Neural progenitor cell (in vitro differentiated cells): ENCODE measurements at regions not wholly inside any gene's neighbourhood (a gene's known extent, or its start where the extent isn't known, plus 50 kb on each side); places are given as distances from the start of the nearest gene placed in this dataset.

Experiments
- DNase-seq: peaks from one replicate; pipeline ENCODE4 v3.0.0-alpha.2; 2016; ENCODE audit warnings: low spot score
- H2AFZ ChIP-seq: fragments of 200-600 bp; sonication (generic); replicated peaks from 2 replicates; pipeline ENCODE4 v1.6.1; 2016; ENCODE audit warnings: antibody characterized with exemption
- H3F3A ChIP-seq: fragments of 200-600 bp; sonication (generic); 2 replicates; pipeline ENCODE4 v1.6.1; 2016; ENCODE audit warnings: antibody characterized with exemption, low read depth
- H3K27ac ChIP-seq: fragments of 200-600 bp; sonication (generic); 2 replicates; pipeline ENCODE4 v1.5.1; 2016; ENCODE audit warnings: mild to moderate bottlenecking
- H3K27me3 ChIP-seq: fragments of 200-600 bp; sonication (generic); 2 replicates; pipeline ENCODE4 v1.6.1; 2016; ENCODE audit warnings: mild to moderate bottlenecking, moderate library complexity
- H3K36me3 ChIP-seq: fragments of 200-600 bp; sonication (generic); 2 replicates; pipeline ENCODE4 v1.5.1; 2016
- H3K4me1 ChIP-seq: fragments of 200-600 bp; sonication (generic); 2 replicates; pipeline ENCODE4 v1.6.1; 2016; ENCODE audit warnings: mixed run types
- H3K4me2 ChIP-seq: fragments of 200-600 bp; sonication (generic); 2 replicates; pipeline ENCODE4 v1.6.1; 2016
- H3K4me3 ChIP-seq: fragments of 200-600 bp; sonication (generic); 2 replicates; pipeline ENCODE4 v1.5.1; 2016
- H3K79me2 ChIP-seq: fragments of 200-600 bp; sonication (generic); 2 replicates; pipeline ENCODE4 v1.6.1; 2016; ENCODE audit warnings: low read depth
- H3K9ac ChIP-seq: fragments of 200-600 bp; sonication (generic); 2 replicates; pipeline ENCODE4 v1.6.1; 2016
- H3K9me3 ChIP-seq: fragments of 200-600 bp; sonication (generic); 2 replicates; pipeline ENCODE4 v1.5.1; 2016; ENCODE audit warnings: low read depth
- H4K20me1 ChIP-seq: fragments of 200-600 bp; sonication (generic); 2 replicates; pipeline ENCODE4 v1.6.1; 2016; ENCODE audit warnings: low read depth
- H3K27ac Mint-ChIP-seq: 3 replicates; pipeline ENCODE4 v1.8.0; 2021; ENCODE audit warnings: mixed read lengths
- H3K27me3 Mint-ChIP-seq: 2 replicates; pipeline ENCODE4 v1.8.0; 2022; ENCODE audit warnings: low read depth, mild to moderate bottlenecking, inconsistent platforms, moderate library complexity, mixed read lengths; ENCODE audit not compliant: insufficient read depth
- H3K36me3 Mint-ChIP-seq: 3 replicates; pipeline ENCODE4 v1.8.0; 2021; ENCODE audit warnings: mixed read lengths
- H3K4me1 Mint-ChIP-seq: 3 replicates; pipeline ENCODE4 v1.8.0; 2021; ENCODE audit warnings: mixed read lengths
- H3K4me3 Mint-ChIP-seq: 3 replicates; pipeline ENCODE4 v1.8.0; 2021; ENCODE audit warnings: mild to moderate bottlenecking, moderate library complexity, mixed read lengths
- H3K9me3 Mint-ChIP-seq: 3 replicates; pipeline ENCODE4 v1.8.0; 2020; ENCODE audit warnings: mixed read lengths
- CTCF ChIP-seq: fragments of 200-600 bp; sonication (generic); IDR thresholded peaks from 2 replicates; pipeline ENCODE4 v1.5.1; 2017; ENCODE audit warnings: antibody characterized with exemption, mild to moderate bottlenecking
- EZH2 ChIP-seq: fragments of 200-600 bp; sonication (generic); IDR thresholded peaks from 2 replicates; pipeline ENCODE4 v1.6.1; 2017; ENCODE audit warnings: antibody characterized with exemption, mild to moderate bottlenecking, moderate library complexity
- EZH2phosphoT487 ChIP-seq: fragments of 200-600 bp; sonication (generic); IDR thresholded peaks from 2 replicates; pipeline ENCODE4 v1.6.1; 2017; ENCODE audit warnings: antibody characterized with exemption

GRCh38 chr17:65332375-65332774 is 195.2 kb downstream of the RGS9 start:
- H3K9me3 Mint-ChIP-seq: peaks cover 3% of the 10 kb centered on the region
- H3K27me3 Mint-ChIP-seq: peaks cover 4% of the 10 kb centered on the region
- no peaks in the 10 kb centered on the region for H3F3A ChIP-seq
- no peak overlapping the region for H3K9ac ChIP-seq
- no peak overlapping the region for H3K27ac Mint-ChIP-seq
- H3K4me3 ChIP-seq: no peak overlapping the region
- no peak overlapping the region for H3K27ac ChIP-seq
- H3K36me3 ChIP-seq: no peaks in the 10 kb centered on the region
- no peaks in the 10 kb centered on the region for H3K9me3 ChIP-seq
- H3K79me2 ChIP-seq: no peaks in the 10 kb centered on the region
- H3K27me3 ChIP-seq: no peaks in the 10 kb centered on the region
- no peak for DNase-seq
- no peaks in the 10 kb centered on the region for H4K20me1 ChIP-seq
- H3K4me1 ChIP-seq: no peaks in the 10 kb centered on the region
- H3K4me3 Mint-ChIP-seq: no peak overlapping the region
- no peak for TF ChIP-seq EZH2phosphoT487
- peaks cover 12% of the 10 kb centered on the region for H3K4me1 Mint-ChIP-seq
- no peak overlapping the region for H2AFZ ChIP-seq
- no peak overlapping the region for H3K4me2 ChIP-seq
- H3K36me3 Mint-ChIP-seq: no peaks in the 10 kb centered on the region

GRCh38 chr17:65328567-65328966 is 191.4 kb downstream of the RGS9 start:
- Histone ChIP-seq H3K36me3 (no peaks in the 10 kb centered on the region), H3K27me3 (no peaks in the 10 kb centered on the region), H3K27ac (no peak overlapping the region), H3K9me3 (no peaks in the 10 kb centered on the region), H3K9ac (no peak overlapping the region), H3K4me2 (no peak overlapping the region), H2AFZ (no peak overlapping the region), H3F3A (no peaks in the 10 kb centered on the region), H3K4me3 (no peak overlapping the region), H4K20me1 (no peaks in the 10 kb centered on the region), H3K79me2 (no peaks in the 10 kb centered on the region), H3K4me1 (no peaks in the 10 kb centered on the region)
- Mint-ChIP-seq H3K9me3 (peaks cover 16% of the 10 kb centered on the region), H3K4me3 (no peak overlapping the region), H3K27me3 (peaks cover 8% of the 10 kb centered on the region), H3K27ac (no peak overlapping the region), H3K36me3 (peaks cover 2% of the 10 kb centered on the region), H3K4me1 (peaks cover 18% of the 10 kb centered on the region)
- DNase-seq: no peak
- no peak for TF ChIP-seq EZH2phosphoT487
- no peak for TF ChIP-seq CTCF
- no peak for TF ChIP-seq EZH2

GRCh38 chr17:65324611-65325342 is 187.6 kb downstream of the RGS9 start:
- no peak overlapping the region for H3K4me2 ChIP-seq
- TF ChIP-seq EZH2phosphoT487: no peak
- no peak for TF ChIP-seq EZH2
- TF ChIP-seq CTCF: no peak

GRCh38 chr17:65323049-65323448 is 185.9 kb downstream of the RGS9 start:
- Histone ChIP-seq H3K27ac (no peak overlapping the region), H3K79me2 (no peaks in the 10 kb centered on the region), H3K36me3 (no peaks in the 10 kb centered on the region), H3K4me2 (no peak overlapping the region), H4K20me1 (no peaks in the 10 kb centered on the region), H3K4me3 (no peak overlapping the region), H3F3A (no peaks in the 10 kb centered on the region), H3K4me1 (no peaks in the 10 kb centered on the region), H3K9me3 (no peaks in the 10 kb centered on the region), H3K27me3 (no peaks in the 10 kb centered on the region), H3K9ac (no peak overlapping the region), H2AFZ (no peak overlapping the region)
- H3K9me3 Mint-ChIP-seq: peaks cover 16% of the 10 kb centered on the region
- no peak overlapping the region for H3K4me3 Mint-ChIP-seq
- H3K4me1 Mint-ChIP-seq: peaks cover 9% of the 10 kb centered on the region
- H3K27me3 Mint-ChIP-seq: peaks cover 6% of the 10 kb centered on the region
- no peak for DNase-seq
- H3K27ac Mint-ChIP-seq: no peak overlapping the region
- TF ChIP-seq EZH2 (no peak), EZH2phosphoT487 (no peak), CTCF (no peak)
- peaks cover 2% of the 10 kb centered on the region for H3K36me3 Mint-ChIP-seq

More at GRCh38 chr17:65324611-65325342, 187.6 kb downstream of the RGS9 start:
- no peak for DNase-seq
- Mint-ChIP-seq H3K9me3 (peaks cover 19% of the 10 kb centered on the region), H3K36me3 (peaks cover 2% of the 10 kb centered on the region), H3K27ac (no peak overlapping the region), H3K4me3 (no peak overlapping the region), H3K27me3 (peaks cover 10% of the 10 kb centered on the region), H3K4me1 (peaks cover 9% of the 10 kb centered on the region)
- Histone ChIP-seq H3K4me3 (no peak overlapping the region), H3K79me2 (no peaks in the 10 kb centered on the region), H4K20me1 (no peaks in the 10 kb centered on the region), H3K9me3 (no peaks in the 10 kb centered on the region), H3F3A (no peaks in the 10 kb centered on the region), H3K9ac (no peak overlapping the region), H2AFZ (no peak overlapping the region), H3K27ac (no peak overlapping the region), H3K27me3 (no peaks in the 10 kb centered on the region), H3K4me1 (no peaks in the 10 kb centered on the region), H3K36me3 (no peaks in the 10 kb centered on the region)
